Stomach (tissue), 4 donors: ENCODE measurements at regions not wholly inside any gene's neighbourhood (a gene's known extent, or its start where the extent isn't known, plus 50 kb on each side); places are given as distances from the start of the nearest gene placed in this dataset.

Experiments used
- EP300 ChIP-seq: sonication (generic); formaldehyde crosslinking; IDR thresholded peaks from one replicate; pipeline ENCODE4 v1.6.1; 2017; ENCODE audit warnings: antibody characterized with exemption
- POLR2A ChIP-seq, 4 donors: fragments of 450-650 bp; IDR thresholded peaks; one replicate each; pipeline ENCODE4 v1.6.1; 2016; ENCODE audit warnings: antibody characterized with exemption in 4 of 4, control low read depth in 2 of 4, mild to moderate bottlenecking in 1 of 4, moderate library complexity in 1 of 4
- POLR2AphosphoS5 ChIP-seq, 3 donors: sonication (generic); formaldehyde crosslinking; IDR thresholded peaks; one replicate each; pipeline ENCODE4 v1.6.1; 2016; ENCODE audit warnings: antibody characterized with exemption in 3 of 3
- TF ChIP-seq, protein P1 (sequence below), 7 experiments: fragments of 450-650 bp in 4 of 7; fragments of 200-600 bp in 3 of 7; sonication (generic) in 3 of 7; IDR thresholded peaks; one replicate each; pipeline ENCODE4 v1.5.1; 2016 to 2019; ENCODE audit warnings: antibody characterized with exemption in 7 of 7, control low read depth in 2 of 7, mild to moderate bottlenecking in 1 of 7

- no peak for TF ChIP-seq POLR2AphosphoS5 (IDR thresholded peaks at IDR 0.05)
- TF ChIP-seq, protein P1, sequence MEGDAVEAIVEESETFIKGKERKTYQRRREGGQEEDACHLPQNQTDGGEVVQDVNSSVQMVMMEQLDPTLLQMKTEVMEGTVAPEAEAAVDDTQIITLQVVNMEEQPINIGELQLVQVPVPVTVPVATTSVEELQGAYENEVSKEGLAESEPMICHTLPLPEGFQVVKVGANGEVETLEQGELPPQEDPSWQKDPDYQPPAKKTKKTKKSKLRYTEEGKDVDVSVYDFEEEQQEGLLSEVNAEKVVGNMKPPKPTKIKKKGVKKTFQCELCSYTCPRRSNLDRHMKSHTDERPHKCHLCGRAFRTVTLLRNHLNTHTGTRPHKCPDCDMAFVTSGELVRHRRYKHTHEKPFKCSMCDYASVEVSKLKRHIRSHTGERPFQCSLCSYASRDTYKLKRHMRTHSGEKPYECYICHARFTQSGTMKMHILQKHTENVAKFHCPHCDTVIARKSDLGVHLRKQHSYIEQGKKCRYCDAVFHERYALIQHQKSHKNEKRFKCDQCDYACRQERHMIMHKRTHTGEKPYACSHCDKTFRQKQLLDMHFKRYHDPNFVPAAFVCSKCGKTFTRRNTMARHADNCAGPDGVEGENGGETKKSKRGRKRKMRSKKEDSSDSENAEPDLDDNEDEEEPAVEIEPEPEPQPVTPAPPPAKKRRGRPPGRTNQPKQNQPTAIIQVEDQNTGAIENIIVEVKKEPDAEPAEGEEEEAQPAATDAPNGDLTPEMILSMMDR (IDR thresholded peaks at IDR 0.05): no peak
- TF ChIP-seq POLR2A (IDR thresholded peaks at IDR 0.05): no peak
- TF ChIP-seq EP300: no peak
Measured at GRCh38 chr2:226329180-226329579, 470.4 kb downstream of the IRS1 start.
